ENCODE measurements at regions not wholly inside any gene's neighbourhood (a gene's known extent, or its start where the extent isn't known, plus 50 kb on each side); places are given as distances from the start of the nearest gene placed in this dataset.
"Not testable (repeated sequence)": the region's sequence is repeated elsewhere in the genome, so short reads cannot be mapped to it uniquely, and the experiment has no call there.

GRCh38 chrX:53883196-53883595 is 161.1 kb downstream of the PHF8 start:
- WGBS, 3 donors, result 64 to 84% (median 79%) methylated on average over 3 of the region's 3 CpGs
- H3K27me3 ChIP-seq (ENCODE audit: insufficient read depth in 3 of 3, low read length in 2 of 3), result peaks cover 0 to 26% (median 0%) of the 10 kb centered on the region in 3 donors
- intact Hi-C loops (cut with DNase I), result no loop called here
- no peak overlapping the region for H3K27ac ChIP-seq
- H3K9me3 ChIP-seq, result no peaks in the 10 kb centered on the region
- H3K4me3 ChIP-seq, result no peak overlapping the region
- no peak for DNase-seq
- TF ChIP-seq CTCF (IDR thresholded peaks at IDR 0.05), result no peak
- H3K36me3 ChIP-seq (ENCODE audit: insufficient read depth in 1 of 2, low read depth in 1 of 2), result no peaks in the 10 kb centered on the region
- ATAC-seq, result no peak
- H3K4me1 ChIP-seq, result no peaks in the 10 kb centered on the region

GRCh38 chrX:53882331-53882730 is 161.9 kb downstream of the PHF8 start:
- no peaks in the 10 kb centered on the region for H3K36me3 ChIP-seq (ENCODE audit: insufficient read depth in 1 of 2, low read depth in 1 of 2)
- intact Hi-C loops (cut with DNase I), result no loop called here
- H3K9me3 ChIP-seq, result peaks cover 3% of the 10 kb centered on the region
- 65 to 70% (median 66%) methylated on average over 6 of the region's 6 CpGs for WGBS, 3 donors
- DNase-seq, result no peak
- no peak for TF ChIP-seq CTCF (IDR thresholded peaks at IDR 0.05)
- no peak for ATAC-seq
- peaks cover 0 to 26% (median 0%) of the 10 kb centered on the region in 3 donors for H3K27me3 ChIP-seq (ENCODE audit: insufficient read depth in 3 of 3, low read length in 2 of 3)
- H3K4me3 ChIP-seq, result no peak overlapping the region
- H3K4me1 ChIP-seq, result no peaks in the 10 kb centered on the region
- no peak overlapping the region for H3K27ac ChIP-seq

GRCh38 chrX:53880786-53881185 is 163.5 kb downstream of the PHF8 start:
- intact Hi-C loops (cut with DNase I); H3K4me1 ChIP-seq; H3K27ac ChIP-seq; H3K36me3 ChIP-seq (ENCODE audit: insufficient read depth in 1 of 2, low read depth in 1 of 2); H3K9me3 ChIP-seq; DNase-seq; H3K4me3 ChIP-seq; ATAC-seq: not testable (repeated sequence)
- peaks cover 0 to 26% (median 0%) of the 10 kb centered on the region in 3 donors for H3K27me3 ChIP-seq (ENCODE audit: insufficient read depth in 3 of 3, low read length in 2 of 3)
- WGBS, 3 donors, result 31 to 43% (median 43%) methylated on average over 2 of the region's 2 CpGs

- ATAC-seq, result no peak
- DNase-seq, result no peak
- no peak for TF ChIP-seq CTCF (IDR thresholded peaks at IDR 0.05)
- intact Hi-C loops (cut with DNase I), result no loop called here
- no peaks in the 10 kb centered on the region for H3K36me3 ChIP-seq (ENCODE audit: insufficient read depth in 1 of 2, low read depth in 1 of 2)
- no peaks in the 10 kb centered on the region for H3K9me3 ChIP-seq
- no peaks in the 10 kb centered on the region for H3K4me1 ChIP-seq
- 85 to 91% (median 87%) methylated on average over 4 of the region's 4 CpGs for WGBS, 3 donors
- no peak overlapping the region for H3K27ac ChIP-seq
- peaks cover 0 to 14% (median 0%) of the 10 kb centered on the region in 3 donors for H3K27me3 ChIP-seq (ENCODE audit: insufficient read depth in 3 of 3, low read length in 2 of 3)
- no peak overlapping the region for H3K4me3 ChIP-seq
Measured at GRCh38 chrX:53859890-53860289, 173.4 kb upstream of the HUWE1 start.

- ATAC-seq (no peak), DNase-seq (no peak)
- Histone ChIP-seq H3K36me3 (ENCODE audit: insufficient read depth in 1 of 2, low read depth in 1 of 2) (no peaks in the 10 kb centered on the region), H3K4me1 (no peaks in the 10 kb centered on the region), H3K27me3 (ENCODE audit: insufficient read depth in 3 of 3, low read length in 2 of 3) (no peaks in the 10 kb centered on the region), H3K9me3 (no peaks in the 10 kb centered on the region), H3K27ac (no peak overlapping the region), H3K4me3 (no peak overlapping the region)
- 40 to 43% (median 40%) methylated on average over 8 of the region's 8 CpGs for WGBS, 3 donors
- intact Hi-C loops (cut with DNase I), result loop anchor here in 1 of 2 donors (5.0 kb wide), 1 partner anchor 260 kb away; no protein-coding TSS in a partner anchor
- no peak for TF ChIP-seq CTCF (IDR thresholded peaks at IDR 0.05)
Measured at GRCh38 chrX:53831662-53832635, 145.4 kb upstream of the HUWE1 start.

Measured in psoas muscle (tissue), 7 donors.